SKM-1 treated with dmso at 0.1 percent for 144 hours (cell line): ENCODE measurements at regions not wholly inside any gene's neighbourhood (a gene's known extent, or its start where the extent isn't known, plus 50 kb on each side); places are given as distances from the start of the nearest gene placed in this dataset.

Source experiments
- DNase-seq: peaks from one replicate; lab custom pipeline; 2025; ENCODE audit not compliant: unreplicated experiment; lab: John Stamatoyannopoulos, UW

DNA sequence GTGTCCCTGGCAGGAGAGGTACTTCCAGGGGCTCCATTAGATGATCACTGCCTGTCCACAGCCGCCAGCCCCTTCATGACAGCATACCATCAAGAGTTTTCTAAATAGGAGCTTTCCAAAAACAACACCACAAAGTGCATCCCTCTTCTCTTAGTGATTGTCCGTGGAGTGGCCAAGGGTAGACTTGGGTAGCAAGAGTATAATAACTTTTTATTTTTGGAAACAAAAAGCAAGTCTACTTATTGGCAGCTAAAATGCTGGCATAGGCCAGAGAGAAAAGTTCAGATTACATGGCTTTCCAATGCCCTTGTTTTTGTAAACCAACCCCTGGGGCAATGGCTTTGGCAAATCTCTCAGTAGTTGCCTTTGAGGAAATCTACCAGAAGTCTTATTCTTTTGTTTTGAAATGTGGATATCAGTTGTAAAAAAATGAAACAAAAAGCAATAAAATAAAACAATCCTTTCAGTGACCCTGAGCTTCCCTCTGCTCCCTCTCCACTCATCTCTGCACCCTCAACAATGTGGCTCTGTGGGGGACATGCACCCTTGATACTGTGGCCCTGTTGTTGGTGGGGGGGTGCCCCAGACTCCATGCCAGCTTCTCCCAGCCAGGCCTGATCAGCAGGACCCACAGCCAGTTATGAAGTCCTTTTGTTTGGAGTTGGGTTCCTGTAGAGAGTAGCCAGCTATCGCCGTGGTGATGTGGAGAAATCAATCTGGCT lies 294.1 kb downstream of the DLEU7 start:
- no peak for DNase-seq

DNA sequence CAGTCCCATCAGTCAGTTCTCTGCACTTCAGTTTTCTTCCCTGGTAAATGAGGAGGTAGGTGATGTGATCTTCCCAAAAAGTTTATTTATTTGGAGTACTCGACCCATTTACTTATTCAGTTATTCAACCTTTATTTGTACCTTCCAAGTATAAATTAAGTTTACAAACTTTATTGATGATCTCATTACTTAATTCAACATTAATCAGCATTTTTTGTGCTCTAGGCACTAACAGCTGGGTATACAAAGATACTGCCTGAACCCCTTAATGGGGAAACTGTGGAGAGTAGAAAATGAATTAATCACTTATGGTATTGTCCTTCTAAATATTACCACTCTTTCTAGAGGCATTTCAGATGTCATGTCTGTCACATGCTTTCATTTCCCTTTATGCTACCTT lies 293.3 kb downstream of the DLEU7 start:
- DNase-seq: no peak

DNA sequence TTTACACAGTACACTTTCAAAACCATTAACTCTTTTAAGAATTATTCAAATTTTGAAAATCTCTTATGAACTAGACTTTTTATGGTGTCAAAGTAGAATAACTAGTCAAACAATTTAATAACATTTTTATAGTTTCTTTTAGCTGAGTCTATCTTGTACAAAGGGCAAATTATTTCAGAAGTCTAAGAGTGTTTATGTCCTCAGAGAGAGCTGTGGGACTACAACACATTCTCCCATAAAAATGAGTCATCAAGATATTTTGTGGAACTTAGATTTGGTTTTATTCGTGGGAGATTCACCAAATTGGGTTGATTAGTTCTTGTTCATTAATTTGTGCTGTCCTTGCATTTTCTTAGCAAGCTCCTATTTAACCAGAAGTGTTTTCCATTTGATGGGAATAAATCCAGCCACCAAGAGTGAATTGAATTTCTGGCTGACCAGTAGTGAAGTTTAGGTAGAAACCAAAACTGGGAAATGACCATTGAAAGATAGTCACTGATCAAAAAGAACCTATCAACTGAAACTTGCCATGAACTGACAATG lies 291.0 kb downstream of the DLEU7 start:
- no peak for DNase-seq

DNA sequence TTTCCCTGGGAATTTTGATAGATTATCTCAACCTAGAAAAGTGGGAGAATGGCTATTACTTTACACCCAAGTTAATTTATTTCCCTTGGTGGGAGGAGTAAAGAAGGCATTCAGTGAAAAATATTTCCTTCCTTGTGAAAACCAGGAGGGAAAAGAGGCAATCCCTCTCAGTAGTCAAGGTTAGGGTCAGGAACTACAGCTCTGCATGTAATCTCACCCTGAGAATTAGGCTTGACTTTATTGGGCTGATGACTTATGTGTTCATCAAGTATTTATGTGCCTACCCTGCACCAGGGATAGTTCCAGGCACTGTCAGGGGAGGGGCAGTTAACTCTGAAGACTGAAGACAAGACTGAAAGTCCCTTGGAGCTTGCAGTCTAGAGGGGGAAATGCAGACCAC lies 281.8 kb downstream of the DLEU7 start:
- no peak for DNase-seq

DNA sequence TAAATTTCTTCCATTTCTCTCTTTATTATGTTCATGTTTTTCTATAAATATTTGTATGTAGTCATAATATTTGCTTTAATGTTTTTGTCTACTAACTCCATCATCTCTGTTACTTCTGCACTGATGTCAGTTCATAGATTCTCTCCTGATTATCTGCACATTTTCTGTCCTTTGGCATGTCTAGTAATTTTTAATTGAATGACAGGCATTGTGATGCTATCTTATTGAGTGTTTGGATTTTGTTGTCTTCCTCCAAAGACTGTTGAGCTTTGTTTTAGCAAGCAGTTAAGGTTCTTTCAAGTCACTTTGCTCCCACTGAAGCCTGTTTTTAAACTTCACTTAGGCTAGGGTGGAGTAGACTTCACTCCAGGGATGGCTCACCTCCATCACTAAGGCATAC lies 276.8 kb downstream of the DLEU7 start:
- DNase-seq: no peak

DNA sequence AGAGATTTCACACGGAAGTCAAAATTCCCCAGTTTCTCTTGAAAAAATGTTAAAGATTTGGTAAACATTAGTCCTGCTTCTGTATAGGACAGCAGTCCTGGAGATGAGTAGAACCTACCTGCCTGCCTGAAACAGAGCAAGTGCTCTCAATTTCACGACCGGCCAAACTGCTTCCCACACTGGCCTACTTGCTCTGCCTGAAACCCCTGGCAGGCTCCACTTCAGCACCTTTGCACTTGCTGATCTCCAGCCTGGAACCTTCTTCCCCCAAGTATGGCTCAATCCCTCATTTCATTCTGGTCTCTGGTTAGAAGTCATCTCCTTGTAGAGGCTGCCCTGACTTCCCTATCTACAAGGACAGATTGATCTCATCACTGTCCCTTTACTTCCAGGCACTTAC lies 271.4 kb downstream of the DLEU7 start:
- DNase-seq: no peak

DNA sequence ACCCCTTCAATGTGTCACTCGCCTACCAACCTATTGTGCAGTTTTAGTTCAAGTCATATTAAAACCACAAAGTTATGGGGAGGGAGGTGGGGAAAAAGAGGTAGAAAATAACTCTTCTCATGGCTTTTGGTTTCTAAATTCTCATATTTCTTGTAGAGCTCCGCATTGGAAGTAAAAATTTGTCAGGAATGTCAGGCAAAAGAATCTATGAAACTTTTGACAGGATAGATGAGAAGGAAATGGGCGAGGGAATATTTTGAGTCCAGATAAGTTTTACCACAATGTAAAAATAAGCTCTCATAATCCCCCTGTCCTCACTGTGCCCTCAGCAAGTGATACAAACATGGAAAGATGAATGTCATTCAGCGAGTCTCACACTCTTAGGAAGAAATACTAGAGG lies 270.4 kb downstream of the DLEU7 start:
- no peak for DNase-seq

DNA sequence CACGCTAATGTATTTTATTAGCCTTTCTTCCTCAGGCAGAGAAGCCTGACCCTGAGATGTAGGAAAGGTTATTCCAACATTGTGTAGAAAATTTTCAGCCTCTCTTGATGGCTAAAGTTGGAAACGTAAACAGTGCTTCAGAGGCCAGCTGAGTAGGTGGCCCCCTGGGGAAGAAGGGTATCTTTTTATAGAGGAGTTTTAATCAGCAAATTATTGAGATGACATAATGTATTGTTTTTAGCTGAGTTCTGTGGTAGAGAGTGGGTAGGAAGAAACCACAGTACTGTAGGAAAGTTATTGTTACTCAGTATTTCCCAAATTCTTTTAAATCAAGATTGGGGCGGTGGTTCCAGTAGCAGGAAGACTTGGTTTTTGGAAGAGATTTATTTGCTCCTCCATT lies 268.8 kb downstream of the DLEU7 start:
- DNase-seq: no peak

DNA sequence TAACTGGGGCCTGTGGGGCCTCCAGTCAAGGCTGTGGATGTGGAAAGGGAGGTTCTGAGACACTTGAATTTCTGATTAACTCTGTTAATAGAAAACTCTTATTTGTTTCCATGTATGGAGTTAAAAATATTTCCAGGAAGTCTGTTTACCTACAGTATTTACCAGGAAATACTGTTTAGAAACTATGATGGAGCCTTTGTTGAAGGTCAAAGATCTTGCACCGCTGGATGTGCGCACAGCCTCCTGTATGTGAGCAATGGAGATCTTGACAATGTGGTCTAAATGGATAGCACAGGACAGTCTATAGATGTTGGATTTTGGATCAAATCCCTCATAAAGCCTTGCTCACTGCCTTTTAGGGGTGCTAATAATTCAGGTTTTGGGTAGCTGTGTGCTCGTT lies 268.4 kb downstream of the DLEU7 start:
- DNase-seq: no peak

DNA sequence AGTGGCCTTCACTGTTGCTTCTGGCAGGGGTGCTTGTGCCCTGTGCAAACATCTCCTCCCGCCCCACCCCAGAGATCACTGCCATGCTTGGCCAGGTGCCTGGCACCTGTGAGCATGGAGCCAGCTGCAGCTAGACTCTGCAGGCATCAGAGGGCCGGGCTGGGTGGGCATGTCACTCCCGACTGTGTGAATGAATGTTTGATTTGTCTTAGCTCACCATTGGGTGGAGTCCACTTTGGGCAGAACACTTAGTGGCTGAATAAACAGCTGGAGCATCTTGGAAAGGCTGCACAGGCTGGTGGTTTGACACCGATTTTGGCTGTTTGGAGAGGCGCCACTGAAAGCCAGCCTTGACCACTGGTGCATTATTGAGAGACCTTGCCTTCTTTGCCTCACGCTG lies 267.3 kb downstream of the DLEU7 start:
- DNase-seq: no peak

DNA sequence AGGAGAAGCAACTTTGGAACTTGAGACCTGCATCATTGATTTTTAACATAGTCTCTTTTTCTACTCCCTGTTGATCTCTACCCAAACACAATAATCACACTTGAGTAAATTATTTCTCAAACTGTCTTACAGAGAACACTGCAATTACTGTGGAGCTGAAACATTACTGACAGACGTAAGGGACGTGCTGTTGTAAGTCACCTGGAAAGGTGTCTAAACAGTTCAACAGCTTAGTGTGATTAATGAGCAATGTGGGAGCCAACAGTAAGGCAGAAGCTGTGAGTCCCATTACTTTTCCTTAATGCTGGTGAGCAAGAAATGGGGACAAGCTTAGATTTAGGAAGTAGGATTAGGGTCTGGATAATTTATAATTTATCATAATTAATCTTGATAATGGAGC lies 265.7 kb downstream of the DLEU7 start:
- DNase-seq: no peak

DNA sequence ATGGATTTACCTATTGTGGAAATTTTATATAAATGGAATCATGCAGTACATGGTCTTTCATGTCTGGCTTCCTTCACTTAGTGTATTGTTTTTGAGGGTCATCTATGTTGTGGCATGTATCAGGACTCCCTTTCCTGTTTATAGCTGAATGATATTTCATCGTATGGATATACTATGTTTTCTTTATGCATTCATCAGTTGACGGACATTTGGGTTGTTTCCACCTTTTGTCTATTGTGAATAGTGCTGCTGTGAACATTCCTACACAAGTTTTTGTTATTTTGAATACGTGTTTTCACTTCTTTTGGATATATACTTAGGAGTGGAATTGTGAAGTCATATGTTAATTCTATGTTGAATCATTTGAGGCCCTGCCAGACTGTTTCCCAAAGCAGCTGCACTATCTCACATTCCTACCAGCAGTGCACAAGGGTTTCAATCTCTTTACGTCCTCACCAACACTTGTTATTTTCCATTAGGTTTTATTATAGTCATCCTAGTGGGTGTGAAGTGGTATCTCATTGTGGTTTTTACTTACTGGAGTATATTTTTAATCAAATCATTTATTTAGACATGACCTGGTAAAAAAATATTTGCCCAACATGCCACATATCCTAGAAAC lies 262.7 kb downstream of the DLEU7 start:
- DNase-seq: no peak

DNA sequence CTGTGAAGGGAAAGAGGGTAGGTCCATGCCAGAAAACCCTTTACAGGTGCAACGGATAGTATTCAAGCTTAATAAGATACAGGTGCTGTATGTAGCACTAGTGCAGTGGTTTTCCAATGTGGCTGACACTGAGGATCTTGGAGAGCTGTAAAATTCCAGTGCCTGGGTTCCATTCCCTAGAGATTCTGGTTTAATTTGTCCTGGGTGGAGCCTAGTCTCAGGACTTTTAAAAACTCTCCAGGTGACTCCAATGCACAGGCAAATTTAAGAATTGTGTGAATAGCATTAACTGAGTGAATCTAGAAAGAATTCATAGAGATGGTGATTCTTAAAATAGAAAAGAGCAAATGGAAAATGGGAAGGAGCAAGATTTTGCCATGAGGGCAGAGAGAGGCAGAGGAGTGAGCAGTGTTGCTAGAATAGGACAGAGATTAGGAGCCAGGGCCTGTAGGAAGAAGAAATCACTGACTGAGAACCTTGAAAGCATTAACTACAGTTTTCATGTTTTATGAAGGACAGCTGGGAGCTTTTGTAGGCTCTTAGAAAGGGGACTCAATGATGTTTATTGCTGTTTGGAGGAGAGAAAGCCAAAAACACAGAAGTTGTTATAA lies 261.8 kb downstream of the DLEU7 start:
- no peak for DNase-seq

DNA sequence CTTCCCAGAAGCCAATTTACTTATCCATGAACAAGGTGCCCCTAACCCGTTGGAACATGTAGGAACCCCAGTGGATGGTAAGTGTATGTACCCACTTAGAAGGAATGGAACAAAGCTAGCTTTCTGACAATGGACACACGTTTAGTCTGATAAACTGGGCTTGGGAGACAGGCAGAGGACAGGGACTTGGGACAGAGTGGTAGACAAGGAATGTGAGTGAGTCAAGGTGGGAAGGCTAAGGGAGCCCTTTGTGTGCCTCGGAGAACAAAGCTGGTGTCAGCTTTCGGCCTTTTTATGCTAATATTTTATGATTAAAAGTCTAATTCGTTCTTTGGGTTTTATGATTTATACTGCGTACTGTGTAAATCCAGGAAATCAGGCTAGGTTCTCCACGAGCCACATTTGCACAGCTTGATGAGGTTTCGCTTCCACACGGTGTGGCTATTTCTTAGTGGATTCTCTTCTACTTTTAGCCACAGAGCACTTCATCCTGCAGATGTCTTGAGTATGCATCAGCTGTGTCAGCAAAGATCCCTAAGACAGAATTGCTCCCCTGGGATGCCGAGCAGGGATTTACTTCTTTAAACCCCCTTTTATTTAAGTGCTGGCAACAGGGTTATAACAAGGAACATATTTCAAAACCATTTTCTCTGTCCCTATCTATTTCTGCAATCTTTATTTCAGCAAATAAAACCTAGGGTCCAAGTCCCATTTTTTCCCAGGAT lies 258.5 kb downstream of the DLEU7 start:
- no peak for DNase-seq

DNA sequence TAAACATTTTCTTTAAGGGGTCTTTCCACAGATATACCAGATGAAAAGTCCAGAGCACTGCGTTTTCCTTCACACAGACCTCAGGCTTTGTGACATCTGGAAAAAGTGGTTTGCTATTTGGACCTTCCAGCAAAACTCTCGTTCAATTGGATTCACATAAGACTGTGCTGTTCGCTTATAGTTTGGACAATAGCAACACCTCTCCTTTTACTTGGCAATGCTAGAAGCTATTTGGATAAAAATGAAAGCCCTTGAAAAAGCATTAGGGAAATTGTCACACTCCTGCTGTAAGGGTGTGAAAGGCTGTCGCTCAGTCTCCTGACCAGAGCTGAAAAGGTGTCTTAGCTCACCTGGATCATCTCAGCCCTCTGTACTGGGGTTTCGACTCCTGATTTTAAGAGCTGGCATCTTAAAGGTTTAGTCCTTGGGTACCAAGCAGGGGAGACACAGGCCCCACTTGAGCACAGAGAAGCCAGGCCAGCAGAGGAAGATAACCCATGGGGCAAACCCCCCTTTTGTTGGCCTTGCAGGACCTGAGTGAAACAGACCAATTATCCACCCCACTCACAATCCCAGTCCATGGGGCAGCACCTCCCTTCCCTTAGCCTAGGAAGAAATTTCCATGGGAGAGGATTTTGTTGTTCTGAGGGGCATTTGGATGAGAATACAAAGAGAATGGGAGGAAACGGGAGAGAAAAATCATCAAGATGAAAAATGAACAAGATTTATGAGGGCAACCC lies 257.6 kb downstream of the DLEU7 start:
- no peak for DNase-seq

DNA sequence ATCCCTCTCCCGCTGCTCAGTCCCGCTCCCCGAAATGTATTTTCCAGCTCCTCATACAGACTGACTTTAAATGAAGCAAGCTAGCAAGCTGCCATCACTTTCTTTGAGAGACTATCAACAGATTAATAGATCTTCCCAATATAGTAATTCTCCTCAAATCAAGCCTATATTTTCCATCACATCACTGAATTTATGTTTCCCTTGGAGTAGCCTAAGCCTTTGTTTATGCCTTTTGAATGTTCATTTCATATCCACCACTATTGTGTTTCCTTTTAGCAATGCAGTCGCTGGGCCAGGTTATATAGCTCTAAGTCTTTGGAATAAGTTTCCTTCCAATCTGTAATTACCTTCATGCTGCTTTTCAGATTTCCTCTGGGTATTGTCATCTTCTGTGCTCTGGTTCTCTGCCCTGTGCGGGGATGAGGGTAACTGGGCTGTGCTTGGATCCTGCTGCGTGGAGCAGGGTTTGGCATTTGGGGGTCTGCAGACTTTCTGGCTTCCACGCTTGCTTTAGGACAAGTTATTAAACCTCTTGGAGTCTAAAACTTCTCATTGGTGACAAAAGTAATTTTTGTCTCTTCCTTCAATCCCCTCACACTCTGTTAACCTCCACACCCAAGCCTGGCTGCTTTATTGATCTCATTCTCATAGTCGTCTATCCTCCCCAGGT lies 256.9 kb downstream of the DLEU7 start:
- no peak for DNase-seq

DNA sequence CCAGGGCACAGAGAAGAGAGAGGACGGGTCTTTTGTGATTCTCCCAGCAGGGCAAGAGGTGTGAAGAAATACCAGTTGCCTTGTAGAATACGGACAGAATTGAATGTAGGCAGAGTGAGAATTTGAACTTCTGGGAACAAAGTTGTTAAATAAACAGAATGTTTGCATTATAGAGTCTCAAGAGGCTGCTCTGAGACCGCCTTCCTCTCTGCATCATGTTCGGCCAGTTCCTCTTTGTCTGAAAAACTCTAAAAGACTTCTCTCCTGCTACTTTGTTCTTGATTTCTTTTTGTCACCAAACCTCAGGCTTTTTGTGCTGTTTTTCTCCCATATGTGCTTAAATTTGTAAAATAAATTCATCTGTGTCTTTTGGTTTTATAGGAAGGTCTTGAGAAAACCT lies 256.4 kb downstream of the DLEU7 start:
- DNase-seq: peak; percentile 12

DNA sequence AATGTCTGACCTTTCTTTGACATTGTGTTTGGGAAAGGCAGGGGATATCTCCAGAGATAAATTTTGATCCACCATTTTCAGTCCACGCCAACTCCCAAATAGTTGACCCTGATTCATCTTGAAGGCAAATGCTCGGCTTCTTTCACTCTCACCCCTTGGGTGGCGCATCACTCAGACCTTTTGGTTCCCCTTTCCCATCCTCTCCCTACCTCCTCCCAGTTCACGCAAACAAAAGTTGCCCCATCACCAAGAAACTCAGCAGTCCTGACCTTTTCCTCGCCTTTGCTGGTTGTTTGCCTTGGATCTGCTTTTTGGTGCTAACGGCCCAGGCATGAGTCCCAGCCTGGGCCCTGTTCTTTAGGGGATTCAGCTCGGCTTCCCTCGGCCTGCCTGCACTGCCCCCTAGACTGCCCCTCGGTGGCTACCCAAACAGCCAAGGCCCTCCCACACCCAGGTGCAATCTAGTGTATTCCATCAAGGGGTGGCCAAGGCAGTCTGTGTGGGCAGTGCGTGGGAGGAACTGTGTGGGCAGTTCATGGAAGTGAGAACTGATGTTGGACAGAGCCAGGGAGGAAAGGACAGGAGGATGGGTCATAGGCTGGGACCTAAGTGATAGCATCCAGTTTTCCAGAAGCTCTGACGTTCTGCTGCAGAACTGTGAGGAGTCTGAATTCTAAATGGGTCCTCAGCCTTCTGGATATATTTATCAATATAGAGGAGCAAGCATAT lies 255.7 kb downstream of the DLEU7 start:
- no peak for DNase-seq

DNA sequence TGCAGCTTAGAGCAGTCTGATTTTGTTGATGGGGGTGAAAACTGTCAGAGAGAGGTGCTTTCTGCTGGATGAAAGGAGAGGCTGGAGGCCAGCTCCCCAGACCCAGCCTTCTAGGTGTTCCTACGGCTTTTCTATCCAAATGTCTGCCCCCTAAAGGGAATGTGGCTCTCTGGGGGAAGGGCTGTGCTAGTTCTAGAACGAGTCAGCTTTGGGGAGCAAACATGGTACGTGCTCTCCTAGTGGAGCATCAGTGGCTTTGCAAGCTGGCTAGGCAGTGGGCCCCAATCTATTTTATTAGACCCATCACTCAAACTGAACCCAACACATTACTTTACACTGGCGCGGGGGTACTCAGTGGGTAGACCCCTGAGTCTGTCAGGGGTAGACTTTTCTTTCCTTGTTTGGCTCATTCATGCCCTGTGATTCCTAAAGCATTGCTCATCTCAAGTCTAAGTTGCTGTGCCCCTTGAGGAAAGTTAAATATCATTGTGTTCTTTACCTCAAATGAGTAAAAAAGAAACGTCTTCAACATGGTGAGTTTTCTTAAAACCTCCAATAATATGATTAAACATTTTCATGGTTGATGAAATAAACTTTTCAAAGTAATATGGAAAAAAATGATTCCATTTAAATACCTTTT lies 254.9 kb downstream of the DLEU7 start:
- DNase-seq: no peak
